KMS-11 (cell line): ENCODE measurements at regions not wholly inside any gene's neighbourhood (a gene's known extent, or its start where the extent isn't known, plus 50 kb on each side); places are given as distances from the start of the nearest gene placed in this dataset.

Source experiments
- H2AFZ ChIP-seq: fragments of 200-600 bp; sonication (generic); 2 replicates; pipeline ENCODE4 v1.6.1; 2016; ENCODE audit warnings: antibody characterized with exemption, mixed run types, low read depth
- H3K27ac ChIP-seq: fragments of 200-600 bp; sonication (generic); 2 replicates; pipeline ENCODE4 v1.6.1; 2016; ENCODE audit warnings: mild to moderate bottlenecking, mixed run types
- H3K27me3 ChIP-seq: fragments of 200-600 bp; sonication (generic); 2 replicates; pipeline ENCODE4 v1.6.1; 2017; ENCODE audit warnings: mild to moderate bottlenecking, low read depth, mixed run types, moderate library complexity; ENCODE audit not compliant: insufficient read depth
- H3K36me3 ChIP-seq: fragments of 200-600 bp; sonication (generic); 2 replicates; pipeline ENCODE4 v1.6.1; 2017; ENCODE audit warnings: mild to moderate bottlenecking, mixed run types; ENCODE audit not compliant: insufficient read depth
- H3K4me1 ChIP-seq: fragments of 200-600 bp; sonication (generic); 2 replicates; pipeline ENCODE4 v1.6.1; 2016; ENCODE audit warnings: mild to moderate bottlenecking, low read depth, mixed run types; ENCODE audit not compliant: poor library complexity, severe bottlenecking
- H3K4me2 ChIP-seq: fragments of 200-600 bp; sonication (generic); 2 replicates; pipeline ENCODE4 v1.7.0; 2016; ENCODE audit warnings: mild to moderate bottlenecking, mixed run types
- H3K4me3 ChIP-seq: fragments of 200-600 bp; sonication (generic); IDR thresholded peaks from 2 replicates; pipeline ENCODE4 v1.6.1; 2017; ENCODE audit warnings: low read depth, low read length, mixed read lengths; ENCODE audit not compliant: insufficient read depth
- H3K79me2 ChIP-seq: fragments of 200-600 bp; sonication (generic); 2 replicates; pipeline ENCODE4 v1.6.1; 2016; ENCODE audit warnings: low read depth, mixed run types; ENCODE audit not compliant: insufficient read depth
- H3K9ac ChIP-seq: fragments of 200-600 bp; sonication (generic); 2 replicates; pipeline ENCODE4 v1.6.1; 2016; ENCODE audit warnings: mild to moderate bottlenecking, mixed run types
- H4K20me1 ChIP-seq: fragments of 200-600 bp; sonication (generic); 2 replicates; pipeline ENCODE4 v1.6.1; 2016; ENCODE audit warnings: mild to moderate bottlenecking, mixed run types; ENCODE audit not compliant: insufficient read depth
- TF ChIP-seq, protein P1 (sequence below): fragments of 200-600 bp; sonication (generic); conservative IDR thresholded peaks from 2 replicates; pipeline ENCODE4 v1.6.1; 2017; ENCODE audit warnings: low read depth, mild to moderate bottlenecking, antibody characterized with exemption, low read length, moderate library complexity, mixed read lengths

DNA sequence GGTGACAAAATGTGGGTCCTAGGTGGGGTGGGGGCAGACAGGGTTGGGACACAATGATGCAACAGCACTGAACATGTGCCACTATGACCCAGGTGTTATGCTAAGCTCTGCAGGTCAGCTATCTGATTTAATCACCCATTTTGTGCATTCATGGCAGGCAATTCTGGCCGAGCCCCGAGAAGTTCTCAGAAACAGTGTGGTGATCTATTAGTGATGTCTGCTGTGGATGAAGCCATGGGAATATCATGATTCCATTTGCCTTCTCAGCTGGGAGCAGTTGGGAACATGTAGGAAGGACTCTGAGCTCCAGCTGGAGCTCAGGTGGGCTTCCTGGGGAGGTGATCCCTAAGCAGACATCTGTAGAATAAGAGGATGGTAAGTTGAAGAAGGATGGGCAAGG is 194.0 kb upstream of the POU3F1 start:
- no peaks in the 10 kb centered on the region for H3K4me1 ChIP-seq
- H3K36me3 ChIP-seq = no peaks in the 10 kb centered on the region
- TF ChIP-seq, protein P1, sequence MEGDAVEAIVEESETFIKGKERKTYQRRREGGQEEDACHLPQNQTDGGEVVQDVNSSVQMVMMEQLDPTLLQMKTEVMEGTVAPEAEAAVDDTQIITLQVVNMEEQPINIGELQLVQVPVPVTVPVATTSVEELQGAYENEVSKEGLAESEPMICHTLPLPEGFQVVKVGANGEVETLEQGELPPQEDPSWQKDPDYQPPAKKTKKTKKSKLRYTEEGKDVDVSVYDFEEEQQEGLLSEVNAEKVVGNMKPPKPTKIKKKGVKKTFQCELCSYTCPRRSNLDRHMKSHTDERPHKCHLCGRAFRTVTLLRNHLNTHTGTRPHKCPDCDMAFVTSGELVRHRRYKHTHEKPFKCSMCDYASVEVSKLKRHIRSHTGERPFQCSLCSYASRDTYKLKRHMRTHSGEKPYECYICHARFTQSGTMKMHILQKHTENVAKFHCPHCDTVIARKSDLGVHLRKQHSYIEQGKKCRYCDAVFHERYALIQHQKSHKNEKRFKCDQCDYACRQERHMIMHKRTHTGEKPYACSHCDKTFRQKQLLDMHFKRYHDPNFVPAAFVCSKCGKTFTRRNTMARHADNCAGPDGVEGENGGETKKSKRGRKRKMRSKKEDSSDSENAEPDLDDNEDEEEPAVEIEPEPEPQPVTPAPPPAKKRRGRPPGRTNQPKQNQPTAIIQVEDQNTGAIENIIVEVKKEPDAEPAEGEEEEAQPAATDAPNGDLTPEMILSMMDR = no peak
- no peaks in the 10 kb centered on the region for H3K27me3 ChIP-seq
- no peak overlapping the region for H2AFZ ChIP-seq
- H3K79me2 ChIP-seq = no peaks in the 10 kb centered on the region
- no peaks in the 10 kb centered on the region for H4K20me1 ChIP-seq
- H3K4me3 ChIP-seq = no peak overlapping the region
- no peak overlapping the region for H3K9ac ChIP-seq
- no peak overlapping the region for H3K27ac ChIP-seq
- H3K4me2 ChIP-seq = no peak overlapping the region

DNA sequence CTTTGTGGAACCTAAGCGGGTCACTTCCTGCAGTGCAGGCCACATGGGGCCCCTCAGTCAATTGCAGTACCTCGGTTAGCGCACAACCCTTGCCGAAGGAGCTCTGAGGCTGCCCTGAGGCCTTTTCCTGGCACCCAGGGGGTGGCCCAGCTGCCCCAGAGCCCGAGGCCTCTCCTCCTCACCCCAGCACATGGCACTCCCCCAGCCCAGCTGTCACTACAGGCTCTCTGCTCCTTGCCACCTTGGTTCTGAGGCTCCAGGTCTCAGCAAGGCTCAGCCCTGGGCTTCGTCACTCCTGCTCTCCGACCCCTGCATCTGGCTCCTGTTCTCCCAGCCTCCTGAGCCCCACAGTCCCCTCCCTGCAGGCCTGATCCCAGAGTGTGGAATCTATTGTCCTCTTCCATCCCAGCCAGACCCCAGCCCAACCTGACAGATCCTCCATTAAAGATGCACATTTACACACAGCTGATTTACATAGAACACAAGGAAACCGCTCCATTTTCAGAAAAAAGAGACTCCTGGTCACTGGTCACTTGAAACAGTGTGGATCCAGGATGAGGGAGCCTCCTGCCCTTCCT is 192.8 kb upstream of the POU3F1 start:
- Histone ChIP-seq H2AFZ (no peak overlapping the region), H3K4me3 (no peak overlapping the region), H3K79me2 (no peaks in the 10 kb centered on the region), H3K27ac (no peak overlapping the region), H4K20me1 (no peaks in the 10 kb centered on the region), H3K4me1 (no peaks in the 10 kb centered on the region), H3K9ac (no peak overlapping the region), H3K4me2 (no peak overlapping the region), H3K27me3 (no peaks in the 10 kb centered on the region), H3K36me3 (no peaks in the 10 kb centered on the region)
- TF ChIP-seq, protein P1 = no peak

DNA sequence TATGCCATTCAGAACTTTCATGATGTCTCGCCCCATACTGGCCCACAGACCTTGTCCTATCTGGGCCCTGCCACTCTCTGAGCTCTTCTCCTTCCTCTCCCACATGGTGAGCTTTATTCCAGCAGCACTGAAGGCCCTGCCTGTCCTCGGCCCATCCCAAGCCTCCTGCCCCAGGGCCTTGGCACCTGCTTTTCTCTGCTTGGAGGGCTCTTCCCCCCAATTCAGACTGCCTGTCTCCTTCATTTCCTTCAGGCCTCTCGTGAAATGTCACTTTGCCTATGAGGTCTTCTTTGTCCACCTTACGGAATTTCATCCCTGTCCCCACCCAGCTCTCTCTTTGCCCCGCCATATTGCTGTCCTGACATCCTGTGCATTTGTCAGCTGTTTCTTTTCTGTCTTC is 191.7 kb upstream of the POU3F1 start:
- no peak overlapping the region for H2AFZ ChIP-seq
- no peaks in the 10 kb centered on the region for H3K36me3 ChIP-seq
- H3K4me3 ChIP-seq = no peak overlapping the region
- no peaks in the 10 kb centered on the region for H3K27me3 ChIP-seq
- H3K4me1 ChIP-seq = no peaks in the 10 kb centered on the region
- H3K4me2 ChIP-seq = no peak overlapping the region
- no peak overlapping the region for H3K9ac ChIP-seq
- no peak overlapping the region for H3K27ac ChIP-seq
- H4K20me1 ChIP-seq = no peaks in the 10 kb centered on the region
- TF ChIP-seq, protein P1 = no peak
- no peaks in the 10 kb centered on the region for H3K79me2 ChIP-seq

DNA sequence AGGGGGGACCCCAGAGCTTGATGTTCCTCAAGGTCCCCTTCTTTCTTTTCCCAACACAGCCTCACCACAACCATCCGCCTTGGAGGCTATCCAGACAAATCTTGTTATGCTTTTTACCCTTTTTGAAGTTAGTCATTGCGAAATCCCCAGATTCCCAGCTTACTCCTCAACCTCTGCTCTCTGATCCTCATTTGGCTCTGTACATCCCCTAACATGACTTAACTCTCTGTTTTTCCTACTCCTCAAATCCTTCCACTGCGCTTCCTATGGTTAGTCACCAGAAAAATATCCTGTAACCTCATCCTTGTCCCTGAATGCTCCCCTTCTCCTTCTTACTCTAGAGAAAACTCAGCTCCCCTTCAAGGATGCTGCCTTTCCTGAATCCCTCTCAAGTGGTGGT is 189.1 kb upstream of the POU3F1 start:
- H3K9ac ChIP-seq = no peak overlapping the region
- H3K4me2 ChIP-seq = no peak overlapping the region
- no peak overlapping the region for H3K27ac ChIP-seq
- H3K36me3 ChIP-seq = no peaks in the 10 kb centered on the region
- no peaks in the 10 kb centered on the region for H4K20me1 ChIP-seq
- H3K79me2 ChIP-seq = no peaks in the 10 kb centered on the region
- no peaks in the 10 kb centered on the region for H3K4me1 ChIP-seq
- no peaks in the 10 kb centered on the region for H3K27me3 ChIP-seq
- H2AFZ ChIP-seq = no peak overlapping the region
- H3K4me3 ChIP-seq = no peak overlapping the region
- TF ChIP-seq, protein P1 = no peak
